ENCODE measurements at regions not wholly inside any gene's neighbourhood (a gene's known extent, or its start where the extent isn't known, plus 50 kb on each side); places are given as distances from the start of the nearest gene placed in this dataset.

DNA sequence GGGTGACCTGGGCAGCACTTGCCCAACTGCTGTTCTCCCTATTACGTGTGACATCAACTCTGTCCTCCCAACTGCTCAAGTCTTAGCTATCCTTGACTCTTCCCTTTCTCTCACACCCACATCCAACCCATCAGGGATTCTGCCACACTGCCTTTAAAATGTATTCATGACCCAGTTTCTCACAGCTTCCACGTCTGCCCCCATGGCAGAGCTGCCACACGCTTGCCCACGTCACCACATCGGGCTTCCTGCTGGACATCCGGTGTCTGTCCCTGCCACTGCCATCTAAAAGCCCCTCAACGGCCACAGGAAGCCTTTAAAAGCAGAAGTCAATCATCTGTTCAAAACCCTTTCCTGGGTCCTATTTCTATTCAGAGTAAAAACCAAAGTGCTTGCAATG lies 233.1 kb upstream of the POU3F3 start:
- Histone ChIP-seq H3K9me3 (ENCODE audit: control insufficient read depth, insufficient read depth, low read length) (no peaks in the 10 kb centered on the region), H3K4me1 (ENCODE audit: insufficient read depth, low read length) (no peaks in the 10 kb centered on the region), H3K9ac (ENCODE audit: low read depth, low read length) (no peak overlapping the region), H3K36me3 (ENCODE audit: insufficient read depth, low read length) (no peaks in the 10 kb centered on the region)

DNA sequence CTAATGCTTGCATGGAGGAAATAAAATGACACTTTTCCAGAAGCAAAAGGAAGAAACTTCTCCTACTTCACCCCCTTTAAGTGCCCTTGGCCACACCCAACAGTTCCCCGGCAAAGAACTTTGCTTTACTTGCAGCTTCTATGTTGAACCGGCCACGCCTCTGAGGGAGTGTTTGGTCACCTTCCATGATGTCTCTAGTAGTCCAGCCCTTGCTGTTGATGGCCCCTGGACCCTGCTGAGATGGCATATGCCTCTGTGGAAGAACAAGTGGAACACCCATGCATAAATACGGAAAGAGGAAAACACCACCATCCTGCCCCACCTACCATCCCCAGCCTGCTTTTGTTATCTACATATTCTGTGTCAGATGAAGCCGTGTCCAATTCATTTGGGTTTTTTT lies 218.3 kb upstream of the POU3F3 start:
- H3K9me3 ChIP-seq (ENCODE audit: control insufficient read depth, insufficient read depth, low read length): no peaks in the 10 kb centered on the region
- H3K36me3 ChIP-seq (ENCODE audit: insufficient read depth, low read length): no peaks in the 10 kb centered on the region
- H3K4me1 ChIP-seq (ENCODE audit: insufficient read depth, low read length): no peaks in the 10 kb centered on the region
- no peak overlapping the region for H3K9ac ChIP-seq (ENCODE audit: low read depth, low read length)

- no peak overlapping the region for H3K9ac ChIP-seq (ENCODE audit: low read depth, low read length)
- no peaks in the 10 kb centered on the region for H3K36me3 ChIP-seq (ENCODE audit: insufficient read depth, low read length)
- H3K9me3 ChIP-seq (ENCODE audit: control insufficient read depth, insufficient read depth, low read length): no peaks in the 10 kb centered on the region
- no peaks in the 10 kb centered on the region for H3K4me1 ChIP-seq (ENCODE audit: insufficient read depth, low read length)
Observed at GRCh38 chr2:104638190-104638858, 215.6 kb upstream of the POU3F3 start.

DNA sequence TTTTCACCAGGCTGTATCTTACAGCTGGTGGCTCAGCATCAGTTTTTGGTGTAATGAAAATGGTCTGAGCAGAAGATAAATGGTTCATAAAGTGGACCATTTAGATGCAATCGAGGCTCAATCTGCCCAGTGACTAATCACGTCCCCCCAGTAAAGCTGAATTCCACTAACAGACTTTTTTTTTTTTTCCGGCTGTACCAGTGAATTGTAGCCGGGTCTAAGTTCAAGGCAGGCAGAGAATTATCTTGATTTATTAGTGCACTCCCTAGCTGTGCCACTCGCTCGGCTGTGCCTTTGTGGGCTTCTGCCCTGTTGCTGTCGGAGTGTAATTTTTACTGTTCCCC lies 215.1 kb upstream of the POU3F3 start:
- no peak overlapping the region for H3K9ac ChIP-seq (ENCODE audit: low read depth, low read length)
- H3K4me1 ChIP-seq (ENCODE audit: insufficient read depth, low read length): no peaks in the 10 kb centered on the region
- no peaks in the 10 kb centered on the region for H3K9me3 ChIP-seq (ENCODE audit: control insufficient read depth, insufficient read depth, low read length)
- H3K36me3 ChIP-seq (ENCODE audit: insufficient read depth, low read length): no peaks in the 10 kb centered on the region

GRCh38 chr2:104641786-104642185 lies 212.1 kb upstream of the POU3F3 start:
- no peaks in the 10 kb centered on the region for H3K36me3 ChIP-seq (ENCODE audit: insufficient read depth, low read length)
- H3K9me3 ChIP-seq (ENCODE audit: control insufficient read depth, insufficient read depth, low read length): no peaks in the 10 kb centered on the region
- no peaks in the 10 kb centered on the region for H3K4me1 ChIP-seq (ENCODE audit: insufficient read depth, low read length)
- no peak overlapping the region for H3K9ac ChIP-seq (ENCODE audit: low read depth, low read length)

DNA sequence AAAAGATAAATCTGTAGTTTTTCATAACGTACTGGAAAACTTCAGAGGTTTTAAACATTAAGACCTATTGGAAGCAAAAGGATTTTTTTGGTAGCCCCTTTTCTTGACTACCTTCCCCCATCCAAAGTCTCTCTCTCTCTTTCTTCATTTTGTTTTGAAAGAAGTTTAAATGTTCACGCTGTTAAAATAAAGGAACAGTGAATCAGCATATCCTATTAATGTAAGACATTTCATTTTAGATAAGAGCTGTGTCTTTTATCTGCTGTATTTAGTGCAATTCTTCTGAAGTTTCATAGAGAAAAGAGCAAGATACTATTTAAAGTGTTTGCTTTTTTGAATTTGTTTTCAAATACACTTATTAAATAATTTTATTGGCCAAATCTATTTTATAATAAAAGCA lies 205.5 kb upstream of the POU3F3 start:
- H3K36me3 ChIP-seq (ENCODE audit: insufficient read depth, low read length): no peaks in the 10 kb centered on the region
- H3K9me3 ChIP-seq (ENCODE audit: control insufficient read depth, insufficient read depth, low read length): no peaks in the 10 kb centered on the region
- no peaks in the 10 kb centered on the region for H3K4me1 ChIP-seq (ENCODE audit: insufficient read depth, low read length)
- H3K9ac ChIP-seq (ENCODE audit: low read depth, low read length): no peak overlapping the region

GRCh38 chr2:104649866-104650265 lies 204.0 kb upstream of the POU3F3 start:
- Histone ChIP-seq H3K36me3 (ENCODE audit: insufficient read depth, low read length) (no peaks in the 10 kb centered on the region), H3K9me3 (ENCODE audit: control insufficient read depth, insufficient read depth, low read length) (no peaks in the 10 kb centered on the region), H3K4me1 (ENCODE audit: insufficient read depth, low read length) (no peaks in the 10 kb centered on the region), H3K9ac (ENCODE audit: low read depth, low read length) (no peak overlapping the region)

GRCh38 chr2:104650405-104650996 lies 203.4 kb upstream of the POU3F3 start:
- H3K9ac ChIP-seq (ENCODE audit: low read depth, low read length): no peak overlapping the region
- no peaks in the 10 kb centered on the region for H3K9me3 ChIP-seq (ENCODE audit: control insufficient read depth, insufficient read depth, low read length)
- H3K36me3 ChIP-seq (ENCODE audit: insufficient read depth, low read length): no peaks in the 10 kb centered on the region
- peaks cover 5% of the 10 kb centered on the region; the same call in 1 of the 2 replicates for H3K4me1 ChIP-seq (ENCODE audit: insufficient read depth, low read length)

DNA sequence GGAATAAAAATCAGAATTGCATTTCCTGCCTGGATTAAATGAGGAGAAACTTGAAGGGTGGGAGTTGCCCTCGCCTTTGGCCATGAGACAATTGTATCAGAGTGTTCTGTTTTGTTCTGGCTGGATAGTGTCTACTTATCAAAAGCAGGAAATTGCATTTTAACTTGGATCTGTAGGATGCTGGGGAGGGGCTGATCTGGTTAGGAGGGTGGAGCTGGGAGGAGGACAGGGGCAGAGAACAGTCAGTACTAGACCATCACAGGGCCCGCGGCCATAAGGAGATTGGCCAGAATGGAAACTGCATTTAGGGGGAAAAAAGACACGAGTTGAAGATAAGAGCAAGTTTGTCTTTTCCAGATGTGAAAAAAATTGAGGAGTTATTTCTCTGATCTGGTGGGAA lies 199.1 kb upstream of the POU3F3 start:
- Histone ChIP-seq H3K36me3 (ENCODE audit: insufficient read depth, low read length) (no peaks in the 10 kb centered on the region), H3K4me1 (ENCODE audit: insufficient read depth, low read length) (peaks cover 25% of the 10 kb centered on the region), H3K9me3 (ENCODE audit: control insufficient read depth, insufficient read depth, low read length) (no peaks in the 10 kb centered on the region), H3K9ac (ENCODE audit: low read depth, low read length) (no peak overlapping the region)

DNA sequence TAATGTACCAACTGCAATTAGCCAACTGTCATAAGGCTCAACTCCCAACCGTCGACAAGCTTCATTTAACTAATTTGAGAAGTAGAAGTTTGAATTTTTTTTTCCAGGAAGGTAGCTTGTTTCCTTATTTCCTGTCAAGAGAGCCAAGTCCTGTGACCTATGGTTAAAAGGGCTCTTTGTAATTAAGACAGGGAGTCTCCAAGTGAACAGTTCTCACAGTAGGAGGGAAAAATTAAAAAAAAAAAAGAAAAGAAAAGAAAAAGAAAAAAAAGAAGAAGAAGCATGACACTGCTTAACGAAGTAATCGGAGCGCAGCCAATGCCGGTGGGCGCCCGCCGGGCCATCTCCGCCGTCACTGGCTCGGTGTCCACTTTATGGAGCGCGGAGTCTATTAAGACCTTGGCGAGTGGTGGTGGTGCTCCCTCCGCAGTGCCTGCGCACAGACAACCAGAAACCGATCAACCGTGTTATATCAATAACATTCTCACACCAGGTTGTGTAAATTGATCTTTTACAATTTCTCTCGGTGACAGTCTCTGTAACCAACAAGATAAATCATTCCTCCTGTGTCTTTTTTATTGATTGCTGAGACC lies 197.2 kb upstream of the POU3F3 start:
- no peak overlapping the region; the same call in 1 of the 2 replicates for H3K9ac ChIP-seq (ENCODE audit: low read depth, low read length)
- no peaks in the 10 kb centered on the region for H3K9me3 ChIP-seq (ENCODE audit: control insufficient read depth, insufficient read depth, low read length)
- peaks cover 25% of the 10 kb centered on the region for H3K4me1 ChIP-seq (ENCODE audit: insufficient read depth, low read length)
- no peaks in the 10 kb centered on the region for H3K36me3 ChIP-seq (ENCODE audit: insufficient read depth, low read length)

DNA sequence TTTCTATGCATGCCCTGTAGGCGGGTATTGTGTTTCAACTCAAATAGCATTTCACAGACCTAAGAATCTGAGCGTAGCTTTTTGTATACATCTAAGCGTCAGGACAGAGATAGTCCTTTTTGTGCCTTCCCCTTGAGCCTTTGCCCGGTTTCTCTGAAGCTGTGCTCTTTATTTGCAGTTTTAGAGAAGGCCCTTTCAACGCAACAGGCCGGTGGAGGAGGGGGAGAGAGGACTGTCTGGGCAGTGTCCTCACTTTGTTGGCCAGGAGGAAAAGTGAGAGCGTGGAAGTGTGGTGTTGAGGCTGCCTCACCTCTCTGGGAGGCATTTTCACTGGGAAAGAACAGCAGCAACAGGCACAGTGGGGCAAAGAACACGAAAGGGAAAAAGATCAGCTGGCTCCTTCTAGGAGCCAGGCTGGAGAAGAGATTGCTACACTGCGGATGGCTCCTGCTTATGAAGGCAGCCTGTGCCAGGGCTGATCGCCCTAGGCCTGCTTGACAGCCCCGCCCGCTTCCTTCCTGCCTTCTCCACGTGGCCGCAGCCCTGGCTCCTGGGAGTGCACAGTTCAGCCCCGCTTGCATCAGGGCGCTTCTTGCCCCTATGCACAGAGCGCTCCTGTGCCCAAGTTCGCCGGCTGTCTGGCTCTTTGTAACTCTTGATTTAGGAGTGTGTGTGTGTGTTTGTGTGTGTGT lies 195.6 kb upstream of the POU3F3 start:
- peak overlapping the region; percentile 50; the same call in 1 of the 2 replicates for H3K9ac ChIP-seq (ENCODE audit: low read depth, low read length)
- H3K9me3 ChIP-seq (ENCODE audit: control insufficient read depth, insufficient read depth, low read length): no peaks in the 10 kb centered on the region
- peaks cover 25% of the 10 kb centered on the region for H3K4me1 ChIP-seq (ENCODE audit: insufficient read depth, low read length)
- no peaks in the 10 kb centered on the region for H3K36me3 ChIP-seq (ENCODE audit: insufficient read depth, low read length)

DNA sequence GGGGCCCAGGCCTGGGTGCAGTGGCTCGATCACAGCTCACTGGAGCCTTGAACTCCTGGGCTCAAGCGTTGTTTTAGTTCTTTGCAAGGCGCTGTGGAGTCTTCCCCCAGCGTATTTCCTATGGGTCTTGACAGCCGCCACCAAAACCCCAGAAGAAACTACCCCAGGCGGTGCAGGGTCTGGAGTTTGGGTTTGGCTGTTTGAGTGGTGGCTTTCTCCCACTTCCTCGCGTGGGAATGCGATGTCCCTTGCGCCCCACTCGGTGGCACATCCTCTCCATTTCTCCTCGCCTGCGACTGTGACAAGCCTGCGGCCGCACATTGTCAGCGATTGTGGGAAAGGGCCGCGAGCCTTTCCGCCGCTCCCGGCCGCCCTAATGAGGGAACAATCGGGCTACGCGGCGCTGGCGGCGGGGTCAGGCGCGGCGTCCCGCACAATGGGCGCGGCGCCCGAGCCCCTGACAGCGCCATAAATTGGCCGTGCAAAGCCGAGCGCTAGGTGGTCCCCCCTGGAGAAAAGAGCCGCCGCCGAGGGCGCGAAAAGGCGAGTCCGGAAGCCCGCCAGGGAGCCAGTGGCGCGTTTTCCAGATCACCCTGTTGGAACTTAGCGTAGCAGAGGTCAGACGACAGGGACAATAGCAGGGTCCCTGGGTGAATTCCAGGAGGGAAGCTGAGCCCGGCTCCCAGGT lies 194.9 kb upstream of the POU3F3 start:
- peaks cover 25% of the 10 kb centered on the region for H3K4me1 ChIP-seq (ENCODE audit: insufficient read depth, low read length)
- H3K9ac ChIP-seq (ENCODE audit: low read depth, low read length): peak overlapping the region; percentile 50; the same call in 1 of the 2 replicates
- no peaks in the 10 kb centered on the region for H3K9me3 ChIP-seq (ENCODE audit: control insufficient read depth, insufficient read depth, low read length)

DNA sequence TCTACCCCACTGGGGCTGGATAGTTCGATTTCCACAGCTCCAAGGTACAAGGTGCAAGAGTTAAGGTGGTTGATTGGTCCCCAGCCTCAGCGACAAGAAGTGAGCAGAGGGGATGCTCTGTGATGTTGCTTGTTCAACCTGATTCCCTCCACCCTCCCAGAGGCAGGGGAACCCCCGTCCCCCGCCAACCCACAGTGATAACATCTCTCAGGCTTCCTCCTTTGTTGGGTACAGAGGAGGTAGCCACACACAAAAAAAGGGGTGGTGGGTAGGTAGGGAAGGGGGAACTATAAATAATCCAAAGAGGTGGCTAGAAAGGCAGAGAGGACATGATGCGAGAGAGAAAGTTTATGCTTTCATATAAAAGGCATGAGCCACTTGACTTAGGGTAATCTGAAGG lies 192.9 kb upstream of the POU3F3 start:
- Histone ChIP-seq H3K9ac (ENCODE audit: low read depth, low read length) (no peak overlapping the region), H3K36me3 (ENCODE audit: insufficient read depth, low read length) (no peaks in the 10 kb centered on the region), H3K4me1 (ENCODE audit: insufficient read depth, low read length) (peaks cover 19% of the 10 kb centered on the region), H3K9me3 (ENCODE audit: control insufficient read depth, insufficient read depth, low read length) (no peaks in the 10 kb centered on the region)

More for the DNA sequence above, 194.9 kb upstream of the POU3F3 start:
- H3K36me3 ChIP-seq (ENCODE audit: insufficient read depth, low read length): no peaks in the 10 kb centered on the region

- no peak overlapping the region for H3K9ac ChIP-seq (ENCODE audit: low read depth, low read length)
- no peaks in the 10 kb centered on the region for H3K36me3 ChIP-seq (ENCODE audit: insufficient read depth, low read length)
- no peaks in the 10 kb centered on the region for H3K4me1 ChIP-seq (ENCODE audit: insufficient read depth, low read length)
- no peaks in the 10 kb centered on the region for H3K9me3 ChIP-seq (ENCODE audit: control insufficient read depth, insufficient read depth, low read length)
Observed at GRCh38 chr2:104664672-104665071, 189.2 kb upstream of the POU3F3 start.

All from ES-I3 (cell line).